Mononuclear cell (primary cell): ENCODE measurements at regions not wholly inside any gene's neighbourhood (a gene's known extent, or its start where the extent isn't known, plus 50 kb on each side); places are given as distances from the start of the nearest gene placed in this dataset.

Source experiments
- H3K27me3 ChIP-seq: 2 replicates; pipeline ENCODE4 v1.6.0; 2011; ENCODE audit warnings: low read length, control low read depth; ENCODE audit not compliant: insufficient read depth
- H3K4me1 ChIP-seq: 2 replicates; pipeline ENCODE4 v1.5.1; 2011; ENCODE audit warnings: mild to moderate bottlenecking, low read length, control low read depth; ENCODE audit not compliant: insufficient read depth
- H3K4me3 ChIP-seq: 2 replicates; pipeline ENCODE4 v1.5.1; 2011; ENCODE audit warnings: mild to moderate bottlenecking, low read length, moderate library complexity
- H3K9me3 ChIP-seq: 2 replicates; pipeline ENCODE4 v1.5.1; 2011; ENCODE audit warnings: low read depth, mild to moderate bottlenecking, control low read depth, low read length

GRCh38 chr5:154618696-154619095, 136.5 kb upstream of the LARP1 start:
- Histone ChIP-seq H3K9me3 (no peaks in the 10 kb centered on the region), H3K27me3 (no peaks in the 10 kb centered on the region), H3K4me3 (no peak overlapping the region), H3K4me1 (no peaks in the 10 kb centered on the region)

- H3K27me3 ChIP-seq = peaks cover 31% of the 10 kb centered on the region
- no peak overlapping the region for H3K4me3 ChIP-seq
- H3K9me3 ChIP-seq = no peaks in the 10 kb centered on the region
- peaks cover 11% of the 10 kb centered on the region for H3K4me1 ChIP-seq
Observed at GRCh38 chr5:154614595-154614994, 136.6 kb upstream of the HAND1 start.

- Histone ChIP-seq H3K27me3 (peaks cover 36% of the 10 kb centered on the region), H3K9me3 (no peaks in the 10 kb centered on the region), H3K4me1 (peaks cover 11% of the 10 kb centered on the region), H3K4me3 (no peak overlapping the region)
Observed at GRCh38 chr5:154614125-154614524, 136.1 kb upstream of the HAND1 start.

GRCh38 chr5:154612666-154613065, 134.6 kb upstream of the HAND1 start:
- Histone ChIP-seq H3K27me3 (peaks cover 45% of the 10 kb centered on the region), H3K4me1 (peaks cover 11% of the 10 kb centered on the region), H3K4me3 (no peak overlapping the region), H3K9me3 (no peaks in the 10 kb centered on the region)

GRCh38 chr5:154611341-154611767, 133.3 kb upstream of the HAND1 start:
- no peak overlapping the region for H3K4me3 ChIP-seq
- no peaks in the 10 kb centered on the region for H3K9me3 ChIP-seq
- peaks cover 11% of the 10 kb centered on the region for H3K4me1 ChIP-seq
- peaks cover 45% of the 10 kb centered on the region for H3K27me3 ChIP-seq

GRCh38 chr5:154610321-154611154, 132.5 kb upstream of the HAND1 start:
- Histone ChIP-seq H3K4me1 (peaks cover 11% of the 10 kb centered on the region), H3K4me3 (no peak overlapping the region), H3K9me3 (no peaks in the 10 kb centered on the region), H3K27me3 (peaks cover 45% of the 10 kb centered on the region)

- Histone ChIP-seq H3K4me3 (no peak overlapping the region), H3K4me1 (peaks cover 11% of the 10 kb centered on the region), H3K27me3 (peaks cover 53% of the 10 kb centered on the region), H3K9me3 (no peaks in the 10 kb centered on the region)
Observed at GRCh38 chr5:154609251-154609650, 131.2 kb upstream of the HAND1 start.

GRCh38 chr5:154608531-154609011, 130.5 kb upstream of the HAND1 start:
- peaks cover 56% of the 10 kb centered on the region for H3K27me3 ChIP-seq
- H3K4me1 ChIP-seq = peaks cover 11% of the 10 kb centered on the region

GRCh38 chr5:154607746-154608145, 129.7 kb upstream of the HAND1 start:
- peaks cover 11% of the 10 kb centered on the region for H3K4me1 ChIP-seq
- peaks cover 61% of the 10 kb centered on the region for H3K27me3 ChIP-seq
- H3K9me3 ChIP-seq = no peaks in the 10 kb centered on the region
- no peak overlapping the region for H3K4me3 ChIP-seq

More at GRCh38 chr5:154608531-154609011, 130.5 kb upstream of the HAND1 start:
- Histone ChIP-seq H3K4me3 (no peak overlapping the region), H3K9me3 (no peaks in the 10 kb centered on the region)

- Histone ChIP-seq H3K9me3 (no peaks in the 10 kb centered on the region), H3K27me3 (peaks cover 52% of the 10 kb centered on the region), H3K4me1 (peaks cover 8% of the 10 kb centered on the region), H3K4me3 (no peak overlapping the region)
Observed at GRCh38 chr5:154606246-154606645, 128.2 kb upstream of the HAND1 start.

GRCh38 chr5:154603953-154604679, 126.1 kb upstream of the HAND1 start:
- Histone ChIP-seq H3K9me3 (no peaks in the 10 kb centered on the region), H3K4me1 (no peaks in the 10 kb centered on the region), H3K27me3 (peaks cover 31% of the 10 kb centered on the region), H3K4me3 (no peak overlapping the region)

- no peak overlapping the region for H3K4me3 ChIP-seq
- no peaks in the 10 kb centered on the region for H3K4me1 ChIP-seq
- H3K27me3 ChIP-seq = peaks cover 25% of the 10 kb centered on the region
- H3K9me3 ChIP-seq = no peaks in the 10 kb centered on the region
Observed at GRCh38 chr5:154603485-154603884, 125.5 kb upstream of the HAND1 start.

GRCh38 chr5:154603011-154603410, 125.0 kb upstream of the HAND1 start:
- H3K4me1 ChIP-seq = no peaks in the 10 kb centered on the region
- peaks cover 22% of the 10 kb centered on the region for H3K27me3 ChIP-seq
- H3K4me3 ChIP-seq = no peak overlapping the region
- no peaks in the 10 kb centered on the region for H3K9me3 ChIP-seq

- H3K4me1 ChIP-seq = no peaks in the 10 kb centered on the region
- no peaks in the 10 kb centered on the region for H3K9me3 ChIP-seq
- H3K4me3 ChIP-seq = no peak overlapping the region
- peaks cover 22% of the 10 kb centered on the region for H3K27me3 ChIP-seq
Observed at GRCh38 chr5:154601014-154601413, 123.0 kb upstream of the HAND1 start.

- Histone ChIP-seq H3K9me3 (no peaks in the 10 kb centered on the region), H3K4me3 (no peak overlapping the region), H3K4me1 (no peaks in the 10 kb centered on the region), H3K27me3 (peaks cover 5% of the 10 kb centered on the region)
Observed at GRCh38 chr5:154598021-154598420, 120.0 kb upstream of the HAND1 start.
